HG03103 (cell line): ENCODE measurements at regions not wholly inside any gene's neighbourhood (a gene's known extent, or its start where the extent isn't known, plus 50 kb on each side); places are given as distances from the start of the nearest gene placed in this dataset.
"Not testable (repeated sequence)": the region's sequence is repeated elsewhere in the genome, so short reads cannot be mapped to it uniquely, and the experiment has no call there.

Experiments used
- ATAC-seq: cut with Tn5 transposase; IDR thresholded peaks from one replicate; pipeline ENCODE4 v1.9.1; 2021; ENCODE audit warnings: low read depth; ENCODE audit not compliant: unreplicated experiment

- no peak for ATAC-seq
Measured at GRCh38 chr20:47936612-47937011, 151.3 kb upstream of the SULF2 start.

- ATAC-seq: no peak
Measured at GRCh38 chr20:47934761-47935160, 149.5 kb upstream of the SULF2 start.

GRCh38 chr20:47931443-47931842, 146.2 kb upstream of the SULF2 start:
- ATAC-seq: no peak

GRCh38 chr20:47931002-47931401, 145.7 kb upstream of the SULF2 start:
- ATAC-seq: no peak

GRCh38 chr20:47929368-47930115, 144.3 kb upstream of the SULF2 start:
- ATAC-seq: no peak

GRCh38 chr20:47927944-47928343, 142.7 kb upstream of the SULF2 start:
- ATAC-seq: no peak

- no peak for ATAC-seq
Measured at GRCh38 chr20:47927385-47927851, 142.1 kb upstream of the SULF2 start.

GRCh38 chr20:47926731-47927130, 141.4 kb upstream of the SULF2 start:
- ATAC-seq: no peak

GRCh38 chr20:47925593-47925992, 140.3 kb upstream of the SULF2 start:
- no peak for ATAC-seq

- ATAC-seq: no peak
Measured at GRCh38 chr20:47922269-47922668, 137.0 kb upstream of the SULF2 start.

GRCh38 chr20:47921829-47922228, 136.5 kb upstream of the SULF2 start:
- not testable (repeated sequence) for ATAC-seq

- ATAC-seq: no peak
Measured at GRCh38 chr20:47921408-47921807, 136.1 kb upstream of the SULF2 start.

- ATAC-seq: no peak
Measured at GRCh38 chr20:47917549-47918070, 132.3 kb upstream of the SULF2 start.

GRCh38 chr20:47915495-47915894, 130.2 kb upstream of the SULF2 start:
- no peak for ATAC-seq

- no peak for ATAC-seq
Measured at GRCh38 chr20:47914792-47915191, 129.5 kb upstream of the SULF2 start.

GRCh38 chr20:47912786-47913501, 127.7 kb upstream of the SULF2 start:
- ATAC-seq: not testable (repeated sequence)

GRCh38 chr20:47912165-47912564, 126.9 kb upstream of the SULF2 start:
- ATAC-seq: not testable (repeated sequence)

- not testable (repeated sequence) for ATAC-seq
Measured at GRCh38 chr20:47909696-47910369, 124.6 kb upstream of the SULF2 start.

GRCh38 chr20:47908361-47909035, 123.2 kb upstream of the SULF2 start:
- ATAC-seq: not testable (repeated sequence)

GRCh38 chr20:47907951-47908350, 122.7 kb upstream of the SULF2 start:
- not testable (repeated sequence) for ATAC-seq
